Stimulated activated CD4-positive, alpha-beta T cell treated with anti-CD3 and anti-CD28 coated beads, TNF-alpha, amount 100 ng/mL, for 24 hours (primary cell): ENCODE measurements at regions not wholly inside any gene's neighbourhood (a gene's known extent, or its start where the extent isn't known, plus 50 kb on each side); places are given as distances from the start of the nearest gene placed in this dataset.
"Not testable (repeated sequence)": the region's sequence is repeated elsewhere in the genome, so short reads cannot be mapped to it uniquely, and the experiment has no call there.

Experiments used
- DNase-seq, 3 experiments: peaks; one replicate each; pipeline ENCODE4 v3.0.0-alpha.2; 2020; ENCODE audit warnings: low read depth in 3 of 3

GRCh38 chr3:99319450-99319849 lies 318.9 kb upstream of the COL8A1 start:
- DNase-seq, result no peak

- DNase-seq, result no peak
These were observed 321.2 kb upstream of the COL8A1 start for GRCh38 chr3:99317201-99317600.

DNA sequence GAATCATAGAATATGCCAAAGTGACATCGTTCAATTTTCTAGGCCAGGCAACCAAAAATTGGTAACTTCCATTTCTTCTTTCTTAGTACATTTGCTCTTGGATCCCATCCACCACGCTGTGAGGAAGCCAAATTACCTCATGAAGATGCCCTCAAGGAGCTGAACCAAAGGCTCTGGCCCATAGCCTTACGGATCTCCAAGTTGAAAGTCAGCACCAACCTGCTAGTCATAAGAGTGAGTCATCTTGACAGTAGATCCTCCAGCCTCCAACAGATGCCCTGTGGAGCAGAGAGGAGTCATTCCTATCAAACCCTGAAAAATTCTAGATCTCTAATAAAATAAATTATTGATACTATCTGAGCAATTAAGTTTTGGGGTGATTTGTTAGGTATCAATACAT lies 322.5 kb upstream of the COL8A1 start:
- no peak for DNase-seq

DNA sequence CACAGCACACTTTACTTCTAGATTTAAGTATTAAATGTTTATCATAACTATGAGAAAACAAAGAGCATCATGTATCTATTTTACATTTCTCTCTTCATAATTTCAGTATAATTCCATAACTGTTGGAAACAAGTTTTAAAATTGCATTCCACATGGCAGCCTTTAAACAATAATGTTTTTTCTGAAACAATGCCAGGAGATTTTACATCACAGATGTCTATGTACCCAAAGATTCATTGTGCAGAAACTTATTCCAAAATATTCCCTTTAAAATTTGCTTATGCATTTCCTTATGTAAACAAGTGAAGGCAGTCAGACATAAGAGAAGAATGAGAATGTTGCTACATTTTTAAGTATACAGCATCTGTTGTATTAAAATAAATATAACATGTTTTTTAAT lies 324.9 kb upstream of the COL8A1 start:
- DNase-seq, result no peak

DNA sequence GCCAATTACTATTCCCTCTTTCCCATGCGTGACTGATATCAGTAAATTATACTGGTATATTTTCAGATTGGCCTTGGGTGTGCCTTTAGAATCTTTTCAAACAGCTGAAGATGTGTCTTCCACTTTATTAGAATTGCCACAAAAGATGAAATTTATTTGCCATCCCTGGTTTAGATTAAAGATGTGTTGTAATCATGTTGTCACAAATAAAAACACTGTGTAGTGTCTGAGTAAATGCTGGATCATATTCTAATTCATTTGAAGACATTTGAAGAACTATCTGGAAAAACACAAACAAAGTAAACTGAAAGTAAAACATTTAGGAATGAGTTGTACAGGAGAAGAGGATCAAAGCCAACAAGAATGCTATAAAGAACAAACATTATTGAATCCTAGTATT lies 339.7 kb upstream of the COL8A1 start:
- DNase-seq, result no peak

- DNase-seq, result no peak
These were observed 342.6 kb upstream of the COL8A1 start for GRCh38 chr3:99295836-99296235.

GRCh38 chr3:99294092-99294491 lies 344.3 kb upstream of the COL8A1 start:
- DNase-seq, result not testable (repeated sequence)

- DNase-seq, result no peak
These were observed 350.5 kb upstream of the COL8A1 start for GRCh38 chr3:99287876-99288275.

DNA sequence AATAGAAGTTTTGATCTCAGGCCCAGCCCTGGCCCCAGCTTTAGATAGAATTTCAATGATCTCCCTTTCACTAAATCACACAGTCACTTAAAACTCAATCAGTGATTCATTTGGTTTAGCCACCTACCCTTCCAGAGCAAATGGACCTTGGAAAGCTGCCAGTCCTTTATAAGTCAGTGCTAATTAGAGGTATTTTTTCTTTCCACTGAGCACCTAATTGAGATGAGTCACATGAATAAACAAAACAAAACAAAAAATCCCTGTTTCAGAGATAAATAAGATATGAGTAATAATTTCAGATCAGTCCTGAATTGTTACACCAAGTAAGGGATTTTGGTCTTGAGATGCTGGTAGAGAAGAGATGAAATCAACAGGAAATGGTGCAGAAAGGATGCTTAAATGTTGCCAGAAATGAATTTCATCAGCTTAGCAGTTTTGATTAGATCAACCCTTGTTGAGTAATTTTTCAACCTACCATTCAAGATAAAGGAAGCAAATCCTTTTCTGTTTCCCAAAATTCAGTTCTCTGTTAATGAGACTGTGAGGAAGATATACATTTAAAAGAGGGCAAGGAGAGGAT lies 352.0 kb upstream of the COL8A1 start:
- DNase-seq, result no peak

DNA sequence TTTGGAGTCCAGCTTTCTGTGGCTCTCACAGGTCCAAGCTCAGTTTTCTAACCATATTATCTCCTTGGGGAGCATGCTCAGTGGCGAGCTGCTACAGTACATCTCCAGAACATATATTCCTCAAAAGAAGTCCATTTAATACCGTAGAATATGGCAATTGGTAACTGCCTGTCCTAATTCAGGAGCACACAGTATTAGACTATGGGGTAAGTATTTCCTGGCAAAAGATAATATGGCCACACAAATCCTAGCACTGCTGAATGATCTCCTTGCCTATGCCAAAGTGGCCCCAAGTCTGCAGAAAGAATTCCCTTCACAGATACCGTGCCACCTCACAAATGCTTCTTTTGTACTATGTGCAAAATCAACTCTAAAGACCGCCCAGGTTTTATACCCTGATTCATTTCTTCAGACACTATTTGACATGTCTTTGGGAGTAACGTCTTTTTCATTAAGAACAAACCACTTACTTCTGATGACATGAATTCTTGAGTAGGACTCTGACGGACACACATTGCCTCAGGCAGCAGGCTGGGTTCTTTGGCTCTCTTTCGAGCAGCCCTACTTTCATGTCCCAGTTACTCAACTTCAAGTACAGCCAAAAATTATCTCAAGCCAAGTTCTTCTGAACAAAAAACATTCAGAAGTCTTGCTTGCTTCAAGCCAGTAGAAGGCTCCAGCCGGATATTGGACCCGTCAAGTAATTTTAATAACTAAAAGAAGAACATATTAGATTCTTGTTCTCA lies 368.3 kb upstream of the DCBLD2 start:
- no peak for DNase-seq

DNA sequence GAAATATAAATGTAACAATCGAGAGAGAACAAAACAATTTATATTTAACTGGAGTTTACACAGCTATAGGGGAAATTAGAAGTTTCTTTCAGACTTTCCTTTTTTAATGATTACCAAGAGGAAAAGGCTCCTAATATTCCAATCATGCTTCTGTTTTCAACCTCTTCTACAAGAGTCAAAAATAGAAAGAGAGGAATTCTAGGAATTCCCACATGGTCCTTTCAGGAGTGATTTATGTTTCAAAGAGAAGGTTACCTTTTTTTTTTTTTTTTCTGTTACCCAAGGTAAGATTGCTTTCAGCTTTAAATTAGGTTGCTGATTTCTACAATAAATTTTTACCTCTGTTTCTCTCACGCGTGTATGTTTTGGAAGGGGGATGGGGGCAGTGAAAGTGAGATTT lies 355.3 kb upstream of the DCBLD2 start:
- DNase-seq, result no peak

DNA sequence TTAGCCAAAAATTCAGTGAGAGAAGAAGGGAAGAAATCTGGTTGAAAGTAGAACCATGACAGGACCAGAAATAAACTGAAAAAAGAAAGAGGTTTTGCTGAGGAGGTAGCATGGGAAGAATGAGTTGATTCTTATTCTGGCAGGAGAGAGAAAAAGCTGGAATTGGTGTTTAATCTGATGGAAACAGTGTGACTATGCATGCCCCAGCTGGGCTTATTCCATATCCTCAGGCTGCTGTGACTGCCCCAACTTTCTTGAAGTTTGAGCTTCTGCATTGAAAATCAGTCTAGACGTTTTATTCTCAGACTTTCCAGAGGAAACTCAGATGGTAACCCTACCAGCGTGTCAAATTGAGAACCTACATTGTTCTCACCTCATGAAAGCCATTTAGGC lies 352.5 kb upstream of the DCBLD2 start:
- no peak for DNase-seq

- no peak for DNase-seq
These were observed 349.4 kb upstream of the DCBLD2 start for GRCh38 chr3:99250821-99251355.

- no peak for DNase-seq
These were observed 348.8 kb upstream of the DCBLD2 start for GRCh38 chr3:99250272-99250671.

GRCh38 chr3:99249627-99250026 lies 348.1 kb upstream of the DCBLD2 start:
- DNase-seq, result no peak

DNA sequence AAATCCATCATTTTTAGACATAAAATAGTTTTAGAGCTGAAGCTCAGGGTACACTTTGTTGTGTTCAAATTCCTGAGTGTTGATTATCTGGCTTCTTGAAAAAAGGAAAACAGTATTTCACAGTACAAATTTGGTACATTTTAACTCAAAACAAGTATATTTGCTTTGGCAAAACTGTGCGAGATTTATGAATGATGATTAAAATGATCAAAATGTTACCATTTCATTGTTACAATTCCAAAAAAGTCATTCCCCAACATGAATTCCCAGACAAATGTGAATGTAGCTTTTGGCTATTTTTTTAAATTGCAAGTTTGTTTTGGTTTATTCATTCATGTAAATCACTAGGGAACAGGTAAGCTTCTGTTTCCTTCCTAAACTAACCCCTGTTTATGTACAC lies 347.4 kb upstream of the DCBLD2 start:
- no peak for DNase-seq

GRCh38 chr3:99248130-99248529 lies 346.6 kb upstream of the DCBLD2 start:
- no peak for DNase-seq

- no peak for DNase-seq
These were observed 344.6 kb upstream of the DCBLD2 start for GRCh38 chr3:99246010-99246654.

- DNase-seq, result no peak
These were observed 340.8 kb upstream of the DCBLD2 start for GRCh38 chr3:99242271-99242670.

DNA sequence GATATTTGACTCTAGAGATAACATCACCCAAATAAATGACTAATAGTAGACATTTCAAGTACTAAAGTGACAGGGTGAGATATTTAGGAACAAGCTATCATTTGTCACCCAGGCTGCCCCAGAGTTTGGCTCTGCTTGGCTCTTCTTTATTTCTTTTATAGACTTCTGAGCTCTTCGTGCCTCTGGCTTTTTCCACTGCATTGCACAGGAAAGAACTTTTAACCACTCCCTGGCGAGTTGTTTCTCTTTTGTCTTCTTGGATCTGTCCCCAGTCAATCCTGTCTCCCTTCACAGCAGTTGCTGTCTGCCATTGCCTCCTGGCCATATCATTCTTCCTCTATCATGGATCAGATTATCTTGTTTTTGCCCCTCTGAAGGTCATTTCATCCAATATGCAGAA lies 339.2 kb upstream of the DCBLD2 start:
- no peak for DNase-seq

- DNase-seq, result no peak
These were observed 335.1 kb upstream of the DCBLD2 start for GRCh38 chr3:99236576-99236975.

GRCh38 chr3:99232696-99233095 lies 331.2 kb upstream of the DCBLD2 start:
- DNase-seq, result no peak

DNA sequence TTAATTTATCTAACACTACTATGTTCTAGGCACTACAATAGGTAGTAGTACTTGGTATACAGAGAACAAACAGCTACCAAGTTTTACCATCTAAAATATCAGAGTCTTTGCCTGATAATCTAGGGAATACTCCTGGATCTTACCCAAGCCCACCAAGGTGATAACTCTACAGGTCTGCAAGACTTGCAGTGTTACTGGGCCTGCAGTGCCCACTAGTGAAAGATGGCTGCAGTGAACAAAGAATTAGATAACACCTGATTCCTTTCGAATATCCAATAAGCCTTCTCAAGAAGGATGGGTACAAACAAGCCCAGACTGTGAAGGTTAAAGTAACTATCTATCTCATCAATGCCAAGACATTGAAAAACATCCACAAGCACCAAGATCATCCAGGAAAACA lies 317.0 kb upstream of the DCBLD2 start:
- DNase-seq, result no peak
